ENCODE measurements at regions not wholly inside any gene's neighbourhood (a gene's known extent, or its start where the extent isn't known, plus 50 kb on each side); places are given as distances from the start of the nearest gene placed in this dataset.

DNA sequence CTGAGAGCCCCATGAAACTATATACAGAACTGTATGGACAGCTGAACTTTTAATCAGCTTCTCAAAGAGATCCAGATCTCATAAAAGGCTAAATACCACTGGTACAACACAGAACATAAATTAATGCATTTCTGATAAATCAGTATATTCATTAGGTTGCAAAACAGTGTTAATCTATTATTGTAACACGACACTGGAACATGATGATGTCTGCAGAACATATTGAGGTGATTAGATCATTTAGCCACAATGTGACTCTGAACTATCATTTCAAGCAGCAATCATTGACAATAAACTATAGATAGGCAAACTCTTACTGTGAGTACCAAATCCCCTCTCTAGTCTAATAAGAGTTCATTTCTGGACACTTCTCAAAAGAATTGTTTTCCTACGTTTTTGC is 50.3 kb downstream of the GASK1B start:
- TF ChIP-seq ZNF384 (IDR thresholded peaks at IDR 0.05) (no peak), BHLHE40 (IDR thresholded peaks at IDR 0.05; ENCODE audit: borderline replicate concordance) (no peak), FOXM1 (IDR thresholded peaks at IDR 0.05; ENCODE audit: borderline replicate concordance) (no peak), CTBP1 (IDR thresholded peaks at IDR 0.05; ENCODE audit: borderline replicate concordance) (no peak), SP1 (IDR thresholded peaks at IDR 0.05) (no peak), HDGF (IDR thresholded peaks at IDR 0.05; ENCODE audit: borderline replicate concordance) (no peak), TARDBP (IDR thresholded peaks at IDR 0.05) (no peak)
- TF ChIP-seq, protein P1, sequence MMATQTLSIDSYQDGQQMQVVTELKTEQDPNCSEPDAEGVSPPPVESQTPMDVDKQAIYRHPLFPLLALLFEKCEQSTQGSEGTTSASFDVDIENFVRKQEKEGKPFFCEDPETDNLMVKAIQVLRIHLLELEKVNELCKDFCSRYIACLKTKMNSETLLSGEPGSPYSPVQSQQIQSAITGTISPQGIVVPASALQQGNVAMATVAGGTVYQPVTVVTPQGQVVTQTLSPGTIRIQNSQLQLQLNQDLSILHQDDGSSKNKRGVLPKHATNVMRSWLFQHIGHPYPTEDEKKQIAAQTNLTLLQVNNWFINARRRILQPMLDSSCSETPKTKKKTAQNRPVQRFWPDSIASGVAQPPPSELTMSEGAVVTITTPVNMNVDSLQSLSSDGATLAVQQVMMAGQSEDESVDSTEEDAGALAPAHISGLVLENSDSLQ (IDR thresholded peaks at IDR 0.05) = no peak
